PC-9 (cell line): ENCODE measurements at regions not wholly inside any gene's neighbourhood (a gene's known extent, or its start where the extent isn't known, plus 50 kb on each side); places are given as distances from the start of the nearest gene placed in this dataset.

Source experiments
- BruUV-seq: library from RNA; stranded (reverse); fragments of 400-500 nt; replicated peaks from 2 replicates; lab custom pipeline; 2021; lab: Mats Ljungman, UMichigan
- CTCF ChIA-PET: fragments of 300-600 bp; sonication (Branson Sonifier 250); formaldehyde crosslinking; loops from one replicate; lab custom pipeline; 2022; ENCODE audit warnings: antibody characterized with exemption; lab: Charles Lee
- POLR2A ChIA-PET: fragments of 300-600 bp; sonication (Branson Sonifier 250); formaldehyde crosslinking; loops from one replicate; lab custom pipeline; 2022; ENCODE audit warnings: antibody characterized with exemption; ENCODE audit not compliant: unreplicated experiment; lab: Charles Lee
- DNase-seq, 2 experiments: peaks; one replicate each; pipeline versions ENCODE4 v3.0.0 to v3.0.0-alpha.2; 2015 to 2022; ENCODE audit warnings: mixed read lengths in 1 of 2
- H2AFZ ChIP-seq: fragments of 200-600 bp; sonication (generic); 2 replicates; pipeline ENCODE4 v1.8.1; 2017; ENCODE audit warnings: antibody characterized with exemption
- H3F3A ChIP-seq: fragments of 200-600 bp; sonication (generic); 2 replicates; pipeline ENCODE4 v1.8.1; 2017; ENCODE audit warnings: antibody characterized with exemption, mild to moderate bottlenecking, low read depth; ENCODE audit not compliant: insufficient read depth
- H3K27ac ChIP-seq: fragments of 200-600 bp; sonication (generic); 2 replicates; pipeline ENCODE4 v1.6.1; 2016; ENCODE audit warnings: mixed run types
- H3K27me3 ChIP-seq: fragments of 200-600 bp; sonication (generic); 2 replicates; pipeline ENCODE4 v1.6.1; 2016; ENCODE audit warnings: low read depth, mixed run types; ENCODE audit not compliant: insufficient read depth
- H3K36me3 ChIP-seq: fragments of 200-600 bp; sonication (generic); 2 replicates; pipeline ENCODE4 v1.6.1; 2016; ENCODE audit warnings: low read depth, mixed run types
- H3K4me1 ChIP-seq: fragments of 200-600 bp; sonication (generic); replicated peaks from 2 replicates; pipeline ENCODE4 v1.6.1; 2016; ENCODE audit warnings: mixed run types; ENCODE audit not compliant: insufficient read depth
- H3K4me2 ChIP-seq: fragments of 200-600 bp; sonication (generic); 2 replicates; pipeline ENCODE4 v1.6.1; 2017; ENCODE audit warnings: mixed run types
- H3K4me3 ChIP-seq: fragments of 200-600 bp; sonication (generic); 2 replicates; pipeline ENCODE4 v1.6.1; 2016; ENCODE audit warnings: mixed run types
- H3K79me2 ChIP-seq: fragments of 200-600 bp; sonication (generic); 2 replicates; pipeline ENCODE4 v1.6.1; 2017; ENCODE audit warnings: low read depth, mixed run types
- H3K9me2 ChIP-seq: fragments of 200-600 bp; sonication (generic); 2 replicates; pipeline ENCODE4 v1.8.1; 2017; ENCODE audit warnings: mild to moderate bottlenecking; ENCODE audit not compliant: insufficient read depth
- H3K9me3 ChIP-seq: fragments of 200-600 bp; sonication (generic); 2 replicates; pipeline ENCODE4 v1.8.1; 2016; ENCODE audit warnings: low read depth; ENCODE audit not compliant: insufficient read depth
- H4K20me1 ChIP-seq: fragments of 200-600 bp; sonication (generic); 2 replicates; pipeline ENCODE4 v1.8.1; 2017; ENCODE audit not compliant: insufficient read depth
- EZH2 ChIP-seq: fragments of 200-600 bp; sonication (generic); IDR thresholded peaks from 2 replicates; pipeline ENCODE4 v1.8.0; 2017; ENCODE audit warnings: antibody characterized with exemption, low read depth
- intact Hi-C: fragments of 100-400 bp; cut with micrococcal nuclease; formaldehyde crosslinking; loops from one replicate; pipeline ENCODE4 v1.10.0; 2022; ENCODE audit not compliant: unreplicated experiment
- TF ChIP-seq, protein P1 (sequence below): fragments of 200-600 bp; sonication (generic); conservative IDR thresholded peaks from 2 replicates; pipeline ENCODE4 v1.6.1; 2017; ENCODE audit warnings: mixed run types, antibody characterized with exemption, mild to moderate bottlenecking, moderate library complexity

DNA sequence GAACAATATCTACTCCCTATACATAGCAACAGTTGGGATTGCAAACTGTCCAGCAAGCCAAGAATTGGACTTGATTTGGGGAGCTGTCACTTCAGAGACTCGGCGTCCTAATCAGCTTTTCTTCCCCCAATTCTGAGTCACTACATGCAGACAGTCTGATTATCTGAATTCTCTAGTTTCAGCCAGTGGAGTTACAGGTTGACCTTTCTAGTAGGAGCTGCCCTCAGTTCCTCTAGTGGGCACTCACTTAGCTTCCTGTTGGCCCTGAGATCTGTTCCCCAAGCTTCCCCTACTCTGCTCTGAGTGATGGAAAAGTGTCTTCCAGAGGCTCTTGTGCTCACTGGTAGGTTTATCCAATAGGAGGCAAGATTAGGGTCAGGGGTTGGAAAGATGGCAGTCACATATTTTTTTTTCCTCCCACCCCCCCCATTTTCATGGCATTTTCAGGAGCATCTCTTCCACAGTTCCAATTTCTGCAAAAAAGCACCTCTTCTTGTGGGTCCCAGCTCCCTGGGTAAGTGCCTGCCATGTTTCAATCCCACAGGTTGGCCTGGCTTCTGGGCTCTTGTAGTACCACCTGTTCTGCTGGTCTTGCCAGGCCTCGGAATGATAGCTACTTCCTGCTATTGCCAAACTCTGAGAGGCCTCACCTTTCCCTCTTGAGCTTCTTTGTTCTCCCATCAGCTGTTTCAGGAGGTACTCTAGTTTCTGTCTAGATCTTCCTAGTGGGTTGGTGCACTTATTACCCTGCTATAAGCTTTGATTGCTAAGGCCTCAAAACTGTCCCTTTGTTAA lies 182.2 kb downstream of the RAP2B start:
- Histone ChIP-seq H3K79me2 (no peaks in the 10 kb centered on the region), H4K20me1 (no peaks in the 10 kb centered on the region), H2AFZ (no peak overlapping the region), H3K27ac (no peak overlapping the region), H3K4me1 (no peaks in the 10 kb centered on the region; the same call in 1 of the 2 replicates), H3K4me2 (no peak overlapping the region), H3K9me3 (no peaks in the 10 kb centered on the region), H3K9me2 (no peaks in the 10 kb centered on the region), H3K4me3 (no peak overlapping the region), H3K27me3 (no peaks in the 10 kb centered on the region), H3F3A (no peaks in the 10 kb centered on the region), H3K36me3 (no peaks in the 10 kb centered on the region)
- DNase-seq = peak; percentile 20 to 43
- no peak for TF ChIP-seq EZH2
- TF ChIP-seq, protein P1, sequence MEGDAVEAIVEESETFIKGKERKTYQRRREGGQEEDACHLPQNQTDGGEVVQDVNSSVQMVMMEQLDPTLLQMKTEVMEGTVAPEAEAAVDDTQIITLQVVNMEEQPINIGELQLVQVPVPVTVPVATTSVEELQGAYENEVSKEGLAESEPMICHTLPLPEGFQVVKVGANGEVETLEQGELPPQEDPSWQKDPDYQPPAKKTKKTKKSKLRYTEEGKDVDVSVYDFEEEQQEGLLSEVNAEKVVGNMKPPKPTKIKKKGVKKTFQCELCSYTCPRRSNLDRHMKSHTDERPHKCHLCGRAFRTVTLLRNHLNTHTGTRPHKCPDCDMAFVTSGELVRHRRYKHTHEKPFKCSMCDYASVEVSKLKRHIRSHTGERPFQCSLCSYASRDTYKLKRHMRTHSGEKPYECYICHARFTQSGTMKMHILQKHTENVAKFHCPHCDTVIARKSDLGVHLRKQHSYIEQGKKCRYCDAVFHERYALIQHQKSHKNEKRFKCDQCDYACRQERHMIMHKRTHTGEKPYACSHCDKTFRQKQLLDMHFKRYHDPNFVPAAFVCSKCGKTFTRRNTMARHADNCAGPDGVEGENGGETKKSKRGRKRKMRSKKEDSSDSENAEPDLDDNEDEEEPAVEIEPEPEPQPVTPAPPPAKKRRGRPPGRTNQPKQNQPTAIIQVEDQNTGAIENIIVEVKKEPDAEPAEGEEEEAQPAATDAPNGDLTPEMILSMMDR = no peak
- POLR2A ChIA-PET = no interaction called here
- CTCF ChIA-PET = no interaction called here
- intact Hi-C loops = no loop called here
- BruUV-seq = no TSS peak

- no peak overlapping the region for H3K4me2 ChIP-seq
- H2AFZ ChIP-seq = no peak overlapping the region; the same call in 1 of the 2 replicates
- no peaks in the 10 kb centered on the region for H3K9me2 ChIP-seq
- no peaks in the 10 kb centered on the region for H3F3A ChIP-seq
- no peak for TF ChIP-seq EZH2
- TF ChIP-seq, protein P1 = no peak
- no peaks in the 10 kb centered on the region for H4K20me1 ChIP-seq
- POLR2A ChIA-PET = no interaction called here
- H3K4me1 ChIP-seq = peaks cover 7% of the 10 kb centered on the region
- no peaks in the 10 kb centered on the region for H3K36me3 ChIP-seq
- no peaks in the 10 kb centered on the region for H3K79me2 ChIP-seq
- no peak for DNase-seq
- H3K9me3 ChIP-seq = no peaks in the 10 kb centered on the region
- BruUV-seq = no TSS peak
- H3K27ac ChIP-seq = no peak overlapping the region
- CTCF ChIA-PET = no interaction called here
- no peaks in the 10 kb centered on the region for H3K27me3 ChIP-seq
- H3K4me3 ChIP-seq = no peak overlapping the region
- intact Hi-C loops = no loop called here
These were observed 186.6 kb downstream of the RAP2B start for GRCh38 chr3:153348457-153349107.

- ChIA-PET CTCF (no interaction called here), POLR2A (no interaction called here)
- TF ChIP-seq EZH2 = no peak
- TF ChIP-seq, protein P1 = no peak
- Histone ChIP-seq H3K27me3 (no peaks in the 10 kb centered on the region), H3K4me3 (no peak overlapping the region), H3K36me3 (no peaks in the 10 kb centered on the region), H3K4me1 (peaks cover 7% of the 10 kb centered on the region), H4K20me1 (no peaks in the 10 kb centered on the region), H3K27ac (no peak overlapping the region), H3K9me3 (no peaks in the 10 kb centered on the region), H3K9me2 (no peaks in the 10 kb centered on the region), H3F3A (no peaks in the 10 kb centered on the region), H3K79me2 (no peaks in the 10 kb centered on the region), H3K4me2 (no peak overlapping the region), H2AFZ (no peak overlapping the region; the same call in 1 of the 2 replicates)
- BruUV-seq = no TSS peak
- intact Hi-C loops = no loop called here
- DNase-seq = no peak
These were observed 187.1 kb downstream of the RAP2B start for GRCh38 chr3:153349108-153349499.
